Ovary (tissue), 3 donors: ENCODE measurements at regions not wholly inside any gene's neighbourhood (a gene's known extent, or its start where the extent isn't known, plus 50 kb on each side); places are given as distances from the start of the nearest gene placed in this dataset.

ENCODE experiments used
- CTCF ChIP-seq, 3 donors: fragments of 450-650 bp in 2 of 3; fragments of 200-600 bp in 1 of 3; IDR thresholded peaks; one replicate each; pipeline versions ENCODE4 v1.5.1 to v1.8.0; 2016 to 2022; ENCODE audit warnings: antibody characterized with exemption in 3 of 3, mild to moderate bottlenecking in 1 of 3
- POLR2A ChIP-seq: fragments of 450-650 bp; IDR thresholded peaks from one replicate; pipeline ENCODE4 v1.6.1; 2017; ENCODE audit warnings: antibody characterized with exemption, mild to moderate bottlenecking, moderate library complexity
- donor health status: DM: no; HTN: no; CAD: no.

- TF ChIP-seq CTCF (IDR thresholded peaks at IDR 0.05), result no peak
- TF ChIP-seq POLR2A, result no peak
Measured at GRCh38 chr3:107077391-107077790, 299.8 kb upstream of the CCDC54 start.
